ENCODE measurements at regions not wholly inside any gene's neighbourhood (a gene's known extent, or its start where the extent isn't known, plus 50 kb on each side); places are given as distances from the start of the nearest gene placed in this dataset.
"Not testable (repeated sequence)": the region's sequence is repeated elsewhere in the genome, so short reads cannot be mapped to it uniquely, and the experiment has no call there.

- DNase-seq (ENCODE audit: low read depth): no peak
- no peak for TF ChIP-seq CTCF (conservative IDR thresholded peaks at IDR 0.05; ENCODE audit: low read depth, low read length)
- H3K4me3 ChIP-seq (ENCODE audit: low read depth, low read length): no peak overlapping the region
Observed at GRCh38 chrX:13955975-13956374, 73.7 kb downstream of the GEMIN8 start.

DNA sequence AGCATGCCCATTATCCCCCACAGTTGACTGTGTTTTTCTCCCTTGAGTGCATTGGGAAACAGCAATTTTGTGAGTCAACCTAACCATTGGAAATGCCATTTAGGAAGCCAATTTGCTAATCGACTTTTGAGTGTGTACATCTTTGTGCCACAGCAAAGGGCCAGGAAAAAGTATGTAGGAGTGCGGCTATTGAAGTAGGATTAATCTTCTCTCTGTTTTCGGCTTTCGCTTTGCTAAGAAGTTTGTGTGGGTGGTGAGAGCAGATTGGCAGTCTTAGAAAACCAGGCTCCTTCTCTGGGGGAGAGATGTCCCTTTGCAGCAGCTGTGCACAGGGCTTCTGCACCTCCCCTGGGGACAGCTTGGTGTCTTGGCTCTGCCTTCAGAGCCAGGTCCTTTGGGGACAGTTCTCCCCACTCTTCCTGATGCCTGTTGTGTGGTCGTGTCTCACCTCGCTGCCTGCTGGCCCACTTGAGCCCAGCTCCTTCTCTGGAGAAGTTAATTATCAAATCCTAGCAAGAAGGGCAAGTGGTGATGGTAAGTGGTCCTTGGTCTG lies 74.5 kb downstream of the GEMIN8 start:
- TF ChIP-seq CTCF (conservative IDR thresholded peaks at IDR 0.05; ENCODE audit: low read depth, low read length): no peak
- no peak overlapping the region for H3K4me3 ChIP-seq (ENCODE audit: low read depth, low read length)
- DNase-seq (ENCODE audit: low read depth): no peak

DNA sequence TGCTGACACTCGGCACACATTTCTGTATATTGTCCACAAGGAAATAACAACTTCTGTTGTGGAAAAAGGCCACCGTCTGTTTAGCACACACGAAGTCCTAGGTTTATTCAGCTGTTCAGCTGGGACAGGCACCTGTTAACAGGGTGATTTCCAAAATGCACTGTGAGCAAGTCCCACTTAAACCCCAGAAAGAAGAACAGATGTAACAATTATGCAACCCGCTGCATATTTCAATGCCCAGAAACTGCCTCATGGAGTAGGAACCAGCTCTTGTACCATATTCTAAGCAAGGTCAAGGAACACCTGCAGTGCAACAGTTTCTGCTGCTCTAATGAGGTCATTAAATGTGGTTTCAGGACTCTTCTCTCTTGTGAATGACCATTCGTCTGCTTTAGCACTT lies 77.1 kb downstream of the GEMIN8 start:
- no peak for TF ChIP-seq CTCF (conservative IDR thresholded peaks at IDR 0.05; ENCODE audit: low read depth, low read length)
- no peak overlapping the region for H3K4me3 ChIP-seq (ENCODE audit: low read depth, low read length)

DNA sequence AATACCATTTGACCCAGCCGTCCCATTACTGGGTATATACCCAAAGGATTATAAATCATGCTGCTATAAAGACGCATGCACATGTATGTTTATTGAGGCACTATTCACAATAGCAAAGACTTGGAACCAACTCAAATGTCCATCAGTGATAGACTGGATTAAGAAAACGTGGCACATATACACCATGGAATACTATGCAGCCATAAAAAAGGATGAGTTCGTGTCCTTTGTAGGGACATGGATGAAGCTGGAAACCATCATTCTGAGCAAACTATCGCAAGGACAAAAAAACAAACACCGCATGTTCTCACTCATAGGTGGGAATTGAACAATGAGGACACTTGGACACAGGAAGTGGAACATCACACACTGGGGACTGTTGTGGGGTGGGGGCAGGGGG lies 83.5 kb downstream of the GEMIN8 start:
- DNase-seq (ENCODE audit: low read depth); H3K4me3 ChIP-seq (ENCODE audit: low read depth, low read length): not testable (repeated sequence)

More for the DNA sequence above, 77.1 kb downstream of the GEMIN8 start:
- DNase-seq (ENCODE audit: low read depth): no peak

- H3K4me3 ChIP-seq (ENCODE audit: low read depth, low read length); DNase-seq (ENCODE audit: low read depth): not testable (repeated sequence)
Observed at GRCh38 chrX:13945787-13946186, 83.9 kb downstream of the GEMIN8 start.

- DNase-seq (ENCODE audit: low read depth): no peak
- TF ChIP-seq CTCF (conservative IDR thresholded peaks at IDR 0.05; ENCODE audit: low read depth, low read length): no peak
- H3K4me3 ChIP-seq (ENCODE audit: low read depth, low read length): no peak overlapping the region
Observed at GRCh38 chrX:13940671-13941070, 89.0 kb downstream of the GEMIN8 start.

DNA sequence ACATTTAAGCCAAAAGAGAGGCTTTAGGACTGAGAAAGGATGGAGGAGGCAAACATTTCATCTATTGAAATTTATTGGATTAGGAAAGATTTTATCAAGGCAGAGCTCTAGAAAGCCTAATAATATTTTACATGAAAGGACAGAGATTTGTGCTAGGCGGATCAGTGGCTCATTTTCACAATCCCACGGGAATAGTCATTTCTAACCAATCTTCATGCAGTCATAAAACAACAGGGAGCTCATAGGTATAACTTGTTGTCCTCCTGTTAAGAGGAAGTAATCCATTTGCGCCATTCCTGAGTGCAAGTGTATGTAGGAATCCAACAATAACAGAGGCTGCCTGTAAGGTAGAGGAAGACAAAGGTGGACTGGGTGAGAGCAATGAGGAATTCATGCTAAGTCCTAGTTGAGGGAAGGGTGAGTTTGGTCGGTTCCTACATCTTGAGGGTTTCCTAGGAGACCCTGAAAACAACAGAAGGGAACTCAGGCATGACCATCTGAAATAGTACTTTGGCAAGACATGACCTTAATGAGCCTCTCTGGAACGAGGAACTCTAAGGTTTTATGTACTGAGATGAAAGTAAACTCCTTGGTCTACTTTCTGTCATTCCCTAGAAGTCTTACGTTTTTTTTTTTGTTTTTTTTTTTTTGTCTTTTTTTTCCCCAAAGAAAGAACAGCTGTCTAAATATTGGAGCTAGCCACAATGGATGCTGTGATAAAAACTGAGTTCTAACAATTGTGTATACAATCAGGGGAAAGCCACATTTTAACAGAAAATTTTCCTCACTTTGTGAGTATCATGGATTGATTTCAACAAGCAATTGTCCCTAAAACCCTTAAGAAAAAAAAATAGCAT lies 89.7 kb downstream of the GEMIN8 start:
- no peak overlapping the region for H3K4me3 ChIP-seq (ENCODE audit: low read depth, low read length)

More for the DNA sequence above, 89.7 kb downstream of the GEMIN8 start:
- DNase-seq (ENCODE audit: low read depth): no peak
- no peak for TF ChIP-seq CTCF (conservative IDR thresholded peaks at IDR 0.05; ENCODE audit: low read depth, low read length)

Data from epithelial cell of proximal tubule (primary cell).